ENCODE measurements at regions not wholly inside any gene's neighbourhood (a gene's known extent, or its start where the extent isn't known, plus 50 kb on each side); places are given as distances from the start of the nearest gene placed in this dataset.

GRCh38 chr9:91055845-91056244 is 254.2 kb downstream of the SYK start:
- no peaks in the 10 kb centered on the region for H3K27me3 Mint-ChIP-seq (ENCODE audit: insufficient read depth, low read depth, poor library complexity)
- no peaks in the 10 kb centered on the region for H3K9me3 Mint-ChIP-seq
- no peak for TF ChIP-seq JUNB (IDR thresholded peaks at IDR 0.05; ENCODE audit: unreplicated experiment)
- Histone ChIP-seq H3K4me2 (no peak overlapping the region), H4K20me1 (replicated peaks; ENCODE audit: insufficient read depth) (no peaks in the 10 kb centered on the region), H3K27ac (ENCODE audit: low read depth) (no peak overlapping the region), H3K9me2 (ENCODE audit: insufficient read depth) (no peaks in the 10 kb centered on the region), H3K79me2 (replicated peaks; ENCODE audit: insufficient read depth) (no peaks in the 10 kb centered on the region), H3K36me3 (ENCODE audit: insufficient read depth) (no peaks in the 10 kb centered on the region), H2AFZ (no peak overlapping the region), H3K4me1 (ENCODE audit: insufficient read depth) (no peaks in the 10 kb centered on the region), H3K4me3 (no peak overlapping the region), H3F3A (replicated peaks; ENCODE audit: low read depth) (no peaks in the 10 kb centered on the region), H3K27me3 (ENCODE audit: insufficient read depth) (no peaks in the 10 kb centered on the region)
- H3K27ac Mint-ChIP-seq: no peak overlapping the region
- ATAC-seq: no peak
- H3K4me3 Mint-ChIP-seq: no peak overlapping the region
- peaks cover 6% of the 10 kb centered on the region; the same call in 2 of the 3 replicates for H3K4me1 Mint-ChIP-seq
- no peaks in the 10 kb centered on the region for H3K36me3 Mint-ChIP-seq (ENCODE audit: low read depth)
- DNase-seq (ENCODE audit: low spot score): no peak

DNA sequence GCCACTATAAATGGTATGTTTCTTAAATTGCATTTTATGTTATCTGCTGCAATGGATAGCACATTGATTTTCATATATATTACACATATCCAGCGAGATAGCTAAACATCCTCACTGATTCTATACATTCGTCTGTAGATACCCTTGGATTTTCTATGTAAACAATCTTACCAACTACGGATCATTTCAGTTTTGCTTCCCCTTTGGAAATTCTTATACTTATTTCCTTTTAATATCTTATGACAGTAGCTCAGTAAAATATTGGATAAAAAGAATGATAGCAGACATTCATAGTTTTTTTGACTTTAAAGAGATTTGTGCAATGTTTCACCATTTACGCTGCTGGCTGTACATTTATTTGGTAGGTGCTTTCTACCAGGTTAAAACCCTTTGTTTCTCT is 254.9 kb downstream of the SYK start:
- ATAC-seq (no peak), DNase-seq (ENCODE audit: low spot score) (no peak)
- no peaks in the 10 kb centered on the region for H3K27me3 ChIP-seq (ENCODE audit: insufficient read depth)
- no peak overlapping the region for H3K27ac ChIP-seq (ENCODE audit: low read depth)
- no peak overlapping the region for H3K4me3 ChIP-seq
- Mint-ChIP-seq H3K4me1 (peaks cover 6% of the 10 kb centered on the region; the same call in 2 of the 3 replicates), H3K9me3 (no peaks in the 10 kb centered on the region), H3K36me3 (ENCODE audit: low read depth) (no peaks in the 10 kb centered on the region), H3K4me3 (no peak overlapping the region), H3K27me3 (ENCODE audit: insufficient read depth, low read depth, poor library complexity) (no peaks in the 10 kb centered on the region), H3K27ac (no peak overlapping the region)
- H3K79me2 ChIP-seq (replicated peaks; ENCODE audit: insufficient read depth): no peaks in the 10 kb centered on the region
- no peaks in the 10 kb centered on the region for H3K36me3 ChIP-seq (ENCODE audit: insufficient read depth)
- no peaks in the 10 kb centered on the region for H3F3A ChIP-seq (replicated peaks; ENCODE audit: low read depth)
- no peaks in the 10 kb centered on the region for H3K9me2 ChIP-seq (ENCODE audit: insufficient read depth)
- no peak overlapping the region for H3K4me2 ChIP-seq
- no peak overlapping the region for H2AFZ ChIP-seq
- no peaks in the 10 kb centered on the region for H4K20me1 ChIP-seq (replicated peaks; ENCODE audit: insufficient read depth)
- H3K4me1 ChIP-seq (ENCODE audit: insufficient read depth): no peaks in the 10 kb centered on the region
- no peak for TF ChIP-seq EZH2 (IDR thresholded peaks at IDR 0.05; ENCODE audit: low read depth, unreplicated experiment)
- TF ChIP-seq JUNB (IDR thresholded peaks at IDR 0.05; ENCODE audit: unreplicated experiment): no peak
- TF ChIP-seq STAT1 (IDR thresholded peaks at IDR 0.05; ENCODE audit: unreplicated experiment): no peak
- TF ChIP-seq CREB1 (CRISPR knock-in tag; IDR thresholded peaks at IDR 0.05; ENCODE audit: low read depth): no peak
- TF ChIP-seq REST (IDR thresholded peaks at IDR 0.05; ENCODE audit: unreplicated experiment): no peak
- no peak for TF ChIP-seq EZH2phosphoT487 (IDR thresholded peaks at IDR 0.05; ENCODE audit: unreplicated experiment)
- TF ChIP-seq, protein P1, sequence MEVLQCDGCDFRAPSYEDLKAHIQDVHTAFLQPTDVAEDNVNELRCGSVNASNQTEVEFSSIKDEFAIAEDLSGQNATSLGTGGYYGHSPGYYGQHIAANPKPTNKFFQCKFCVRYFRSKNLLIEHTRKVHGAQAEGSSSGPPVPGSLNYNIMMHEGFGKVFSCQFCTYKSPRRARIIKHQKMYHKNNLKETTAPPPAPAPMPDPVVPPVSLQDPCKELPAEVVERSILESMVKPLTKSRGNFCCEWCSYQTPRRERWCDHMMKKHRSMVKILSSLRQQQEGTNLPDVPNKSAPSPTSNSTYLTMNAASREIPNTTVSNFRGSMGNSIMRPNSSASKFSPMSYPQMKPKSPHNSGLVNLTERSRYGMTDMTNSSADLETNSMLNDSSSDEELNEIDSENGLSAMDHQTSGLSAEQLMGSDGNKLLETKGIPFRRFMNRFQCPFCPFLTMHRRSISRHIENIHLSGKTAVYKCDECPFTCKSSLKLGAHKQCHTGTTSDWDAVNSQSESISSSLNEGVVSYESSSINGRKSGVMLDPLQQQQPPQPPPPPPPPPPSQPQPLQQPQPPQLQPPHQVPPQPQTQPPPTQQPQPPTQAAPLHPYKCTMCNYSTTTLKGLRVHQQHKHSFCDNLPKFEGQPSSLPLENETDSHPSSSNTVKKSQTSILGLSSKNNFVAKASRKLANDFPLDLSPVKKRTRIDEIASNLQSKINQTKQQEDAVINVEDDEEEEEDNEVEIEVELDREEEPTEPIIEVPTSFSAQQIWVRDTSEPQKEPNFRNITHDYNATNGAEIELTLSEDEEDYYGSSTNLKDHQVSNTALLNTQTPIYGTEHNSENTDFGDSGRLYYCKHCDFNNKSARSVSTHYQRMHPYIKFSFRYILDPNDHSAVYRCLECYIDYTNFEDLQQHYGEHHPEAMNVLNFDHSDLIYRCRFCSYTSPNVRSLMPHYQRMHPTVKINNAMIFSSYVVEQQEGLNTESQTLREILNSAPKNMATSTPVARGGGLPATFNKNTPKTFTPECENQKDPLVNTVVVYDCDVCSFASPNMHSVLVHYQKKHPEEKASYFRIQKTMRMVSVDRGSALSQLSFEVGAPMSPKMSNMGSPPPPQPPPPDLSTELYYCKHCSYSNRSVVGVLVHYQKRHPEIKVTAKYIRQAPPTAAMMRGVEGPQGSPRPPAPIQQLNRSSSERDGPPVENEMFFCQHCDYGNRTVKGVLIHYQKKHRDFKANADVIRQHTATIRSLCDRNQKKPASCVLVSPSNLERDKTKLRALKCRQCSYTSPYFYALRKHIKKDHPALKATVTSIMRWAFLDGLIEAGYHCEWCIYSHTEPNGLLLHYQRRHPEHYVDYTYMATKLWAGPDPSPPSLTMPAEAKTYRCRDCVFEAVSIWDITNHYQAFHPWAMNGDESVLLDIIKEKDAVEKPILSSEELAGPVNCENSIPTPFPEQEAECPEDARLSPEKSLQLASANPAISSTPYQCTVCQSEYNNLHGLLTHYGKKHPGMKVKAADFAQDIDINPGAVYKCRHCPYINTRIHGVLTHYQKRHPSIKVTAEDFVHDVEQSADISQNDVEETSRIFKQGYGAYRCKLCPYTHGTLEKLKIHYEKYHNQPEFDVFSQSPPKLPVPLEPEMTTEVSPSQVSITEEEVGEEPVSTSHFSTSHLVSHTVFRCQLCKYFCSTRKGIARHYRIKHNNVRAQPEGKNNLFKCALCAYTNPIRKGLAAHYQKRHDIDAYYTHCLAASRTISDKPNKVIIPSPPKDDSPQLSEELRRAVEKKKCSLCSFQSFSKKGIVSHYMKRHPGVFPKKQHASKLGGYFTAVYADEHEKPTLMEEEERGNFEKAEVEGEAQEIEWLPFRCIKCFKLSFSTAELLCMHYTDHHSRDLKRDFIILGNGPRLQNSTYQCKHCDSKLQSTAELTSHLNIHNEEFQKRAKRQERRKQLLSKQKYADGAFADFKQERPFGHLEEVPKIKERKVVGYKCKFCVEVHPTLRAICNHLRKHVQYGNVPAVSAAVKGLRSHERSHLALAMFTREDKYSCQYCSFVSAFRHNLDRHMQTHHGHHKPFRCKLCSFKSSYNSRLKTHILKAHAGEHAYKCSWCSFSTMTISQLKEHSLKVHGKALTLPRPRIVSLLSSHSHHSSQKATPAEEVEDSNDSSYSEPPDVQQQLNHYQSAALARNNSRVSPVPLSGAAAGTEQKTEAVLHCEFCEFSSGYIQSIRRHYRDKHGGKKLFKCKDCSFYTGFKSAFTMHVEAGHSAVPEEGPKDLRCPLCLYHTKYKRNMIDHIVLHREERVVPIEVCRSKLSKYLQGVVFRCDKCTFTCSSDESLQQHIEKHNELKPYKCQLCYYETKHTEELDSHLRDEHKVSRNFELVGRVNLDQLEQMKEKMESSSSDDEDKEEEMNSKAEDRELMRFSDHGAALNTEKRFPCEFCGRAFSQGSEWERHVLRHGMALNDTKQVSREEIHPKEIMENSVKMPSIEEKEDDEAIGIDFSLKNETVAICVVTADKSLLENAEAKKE (CRISPR knock-in tag; IDR thresholded peaks at IDR 0.05): no peak
- TF ChIP-seq POLR2AphosphoS5 (IDR thresholded peaks at IDR 0.05; ENCODE audit: low read depth): no peak
- no peak for TF ChIP-seq ZNF331 (CRISPR knock-in tag; IDR thresholded peaks at IDR 0.05; ENCODE audit: low read depth)
- TF ChIP-seq NANOG (IDR thresholded peaks at IDR 0.05; ENCODE audit: borderline replicate concordance): no peak
- TF ChIP-seq, protein P2, sequence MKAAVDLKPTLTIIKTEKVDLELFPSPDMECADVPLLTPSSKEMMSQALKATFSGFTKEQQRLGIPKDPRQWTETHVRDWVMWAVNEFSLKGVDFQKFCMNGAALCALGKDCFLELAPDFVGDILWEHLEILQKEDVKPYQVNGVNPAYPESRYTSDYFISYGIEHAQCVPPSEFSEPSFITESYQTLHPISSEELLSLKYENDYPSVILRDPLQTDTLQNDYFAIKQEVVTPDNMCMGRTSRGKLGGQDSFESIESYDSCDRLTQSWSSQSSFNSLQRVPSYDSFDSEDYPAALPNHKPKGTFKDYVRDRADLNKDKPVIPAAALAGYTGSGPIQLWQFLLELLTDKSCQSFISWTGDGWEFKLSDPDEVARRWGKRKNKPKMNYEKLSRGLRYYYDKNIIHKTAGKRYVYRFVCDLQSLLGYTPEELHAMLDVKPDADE (IDR thresholded peaks at IDR 0.05): no peak
- no peak for TF ChIP-seq ZNF114 (CRISPR knock-in tag; IDR thresholded peaks at IDR 0.05)
